HCT116 (cell line): ENCODE measurements at regions not wholly inside any gene's neighbourhood (a gene's known extent, or its start where the extent isn't known, plus 50 kb on each side); places are given as distances from the start of the nearest gene placed in this dataset.

Experiments
- CEBPB ChIP-seq: IDR thresholded peaks from 2 replicates; pipeline ENCODE4 v1.6.1; 2012; ENCODE audit warnings: low read depth
- POLR2A ChIP-seq: IDR thresholded peaks from 2 replicates; pipeline ENCODE4 v1.7.0; 2011; ENCODE audit warnings: borderline replicate concordance; ENCODE audit not compliant: insufficient read depth, insufficient read length; ENCODE audit errors: extremely low read depth
- ZNF274 ChIP-seq: fragments of 200-500 bp; sonication (Bioruptor generic); IDR thresholded peaks from 2 replicates; pipeline ENCODE4 v1.6.1; 2014; ENCODE audit warnings: mild to moderate bottlenecking, low read depth, low read length, inconsistent platforms
- TF ChIP-seq, protein P1 (sequence below), 3 experiments: fragments of 200-600 bp in 1 of 3; sonication (generic) in 1 of 3; IDR thresholded peaks in 2 of 3; conservative IDR thresholded peaks in 1 of 3; 2 replicates each; pipeline ENCODE4 v1.5.1; 2012 to 2017; ENCODE audit warnings: low read depth in 2 of 3, low read length in 2 of 3, antibody characterized with exemption in 1 of 3, borderline replicate concordance in 1 of 3, control low read depth in 1 of 3, mild to moderate bottlenecking in 1 of 3, mixed read lengths in 1 of 3, mixed run types in 1 of 3, moderate library complexity in 1 of 3; ENCODE audit not compliant: insufficient read depth in 1 of 3
- TF ChIP-seq, protein P2 (sequence below): IDR thresholded peaks from 2 replicates; pipeline ENCODE4 v1.6.1; 2012; ENCODE audit warnings: low read depth
- TF ChIP-seq, protein P3 (sequence below): IDR thresholded peaks from 2 replicates; pipeline ENCODE4 v1.6.1; 2012

GRCh38 chr11:123298488-123299447, 103.7 kb upstream of the CLMP start:
- TF ChIP-seq CEBPB (no peak), POLR2A (no peak), ZNF274 (no peak)
- TF ChIP-seq, protein P1, sequence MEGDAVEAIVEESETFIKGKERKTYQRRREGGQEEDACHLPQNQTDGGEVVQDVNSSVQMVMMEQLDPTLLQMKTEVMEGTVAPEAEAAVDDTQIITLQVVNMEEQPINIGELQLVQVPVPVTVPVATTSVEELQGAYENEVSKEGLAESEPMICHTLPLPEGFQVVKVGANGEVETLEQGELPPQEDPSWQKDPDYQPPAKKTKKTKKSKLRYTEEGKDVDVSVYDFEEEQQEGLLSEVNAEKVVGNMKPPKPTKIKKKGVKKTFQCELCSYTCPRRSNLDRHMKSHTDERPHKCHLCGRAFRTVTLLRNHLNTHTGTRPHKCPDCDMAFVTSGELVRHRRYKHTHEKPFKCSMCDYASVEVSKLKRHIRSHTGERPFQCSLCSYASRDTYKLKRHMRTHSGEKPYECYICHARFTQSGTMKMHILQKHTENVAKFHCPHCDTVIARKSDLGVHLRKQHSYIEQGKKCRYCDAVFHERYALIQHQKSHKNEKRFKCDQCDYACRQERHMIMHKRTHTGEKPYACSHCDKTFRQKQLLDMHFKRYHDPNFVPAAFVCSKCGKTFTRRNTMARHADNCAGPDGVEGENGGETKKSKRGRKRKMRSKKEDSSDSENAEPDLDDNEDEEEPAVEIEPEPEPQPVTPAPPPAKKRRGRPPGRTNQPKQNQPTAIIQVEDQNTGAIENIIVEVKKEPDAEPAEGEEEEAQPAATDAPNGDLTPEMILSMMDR (IDR thresholded peaks at IDR 0.05 in 2 of 3, conservative IDR thresholded peaks at IDR 0.05 in 1 of 3; ENCODE audit: borderline replicate concordance in 1 of 3, insufficient read depth in 1 of 3, low read depth in 2 of 3, low read length in 2 of 3), result no peak
- TF ChIP-seq, protein P2, sequence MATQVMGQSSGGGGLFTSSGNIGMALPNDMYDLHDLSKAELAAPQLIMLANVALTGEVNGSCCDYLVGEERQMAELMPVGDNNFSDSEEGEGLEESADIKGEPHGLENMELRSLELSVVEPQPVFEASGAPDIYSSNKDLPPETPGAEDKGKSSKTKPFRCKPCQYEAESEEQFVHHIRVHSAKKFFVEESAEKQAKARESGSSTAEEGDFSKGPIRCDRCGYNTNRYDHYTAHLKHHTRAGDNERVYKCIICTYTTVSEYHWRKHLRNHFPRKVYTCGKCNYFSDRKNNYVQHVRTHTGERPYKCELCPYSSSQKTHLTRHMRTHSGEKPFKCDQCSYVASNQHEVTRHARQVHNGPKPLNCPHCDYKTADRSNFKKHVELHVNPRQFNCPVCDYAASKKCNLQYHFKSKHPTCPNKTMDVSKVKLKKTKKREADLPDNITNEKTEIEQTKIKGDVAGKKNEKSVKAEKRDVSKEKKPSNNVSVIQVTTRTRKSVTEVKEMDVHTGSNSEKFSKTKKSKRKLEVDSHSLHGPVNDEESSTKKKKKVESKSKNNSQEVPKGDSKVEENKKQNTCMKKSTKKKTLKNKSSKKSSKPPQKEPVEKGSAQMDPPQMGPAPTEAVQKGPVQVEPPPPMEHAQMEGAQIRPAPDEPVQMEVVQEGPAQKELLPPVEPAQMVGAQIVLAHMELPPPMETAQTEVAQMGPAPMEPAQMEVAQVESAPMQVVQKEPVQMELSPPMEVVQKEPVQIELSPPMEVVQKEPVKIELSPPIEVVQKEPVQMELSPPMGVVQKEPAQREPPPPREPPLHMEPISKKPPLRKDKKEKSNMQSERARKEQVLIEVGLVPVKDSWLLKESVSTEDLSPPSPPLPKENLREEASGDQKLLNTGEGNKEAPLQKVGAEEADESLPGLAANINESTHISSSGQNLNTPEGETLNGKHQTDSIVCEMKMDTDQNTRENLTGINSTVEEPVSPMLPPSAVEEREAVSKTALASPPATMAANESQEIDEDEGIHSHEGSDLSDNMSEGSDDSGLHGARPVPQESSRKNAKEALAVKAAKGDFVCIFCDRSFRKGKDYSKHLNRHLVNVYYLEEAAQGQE, result no peak
- TF ChIP-seq, protein P3, sequence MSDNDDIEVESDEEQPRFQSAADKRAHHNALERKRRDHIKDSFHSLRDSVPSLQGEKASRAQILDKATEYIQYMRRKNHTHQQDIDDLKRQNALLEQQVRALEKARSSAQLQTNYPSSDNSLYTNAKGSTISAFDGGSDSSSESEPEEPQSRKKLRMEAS, result no peak
